Right atrium auricular region (tissue), 2 donors: ENCODE measurements at regions not wholly inside any gene's neighbourhood (a gene's known extent, or its start where the extent isn't known, plus 50 kb on each side); places are given as distances from the start of the nearest gene placed in this dataset.
"Not testable (repeated sequence)": the region's sequence is repeated elsewhere in the genome, so short reads cannot be mapped to it uniquely, and the experiment has no call there.

ENCODE experiments used
- DNase-seq: peaks from one replicate; pipeline ENCODE4 v3.0.0-alpha.2; 2019; ENCODE audit warnings: low spot score
- H3K27ac ChIP-seq, 2 donors: fragments of 200-600 bp; sonication (generic); 1 replicate in 1 of 2; 2 replicates in 1 of 2; pipeline ENCODE4 v1.5.1; 2016 to 2019
- H3K27me3 ChIP-seq, 2 donors: fragments of 200-600 bp; sonication (generic); one replicate each; pipeline versions ENCODE4 v1.5.1 to v1.6.0; 2017 to 2019
- H3K36me3 ChIP-seq: fragments of 200-600 bp; sonication (generic); one replicate; pipeline ENCODE4 v1.5.1; 2016
- H3K4me1 ChIP-seq, 2 donors: fragments of 200-600 bp; sonication (generic); one replicate each; pipeline versions ENCODE4 v1.5.1 to v1.6.0; 2017 to 2019
- H3K4me3 ChIP-seq, 2 donors: fragments of 200-600 bp; sonication (generic); 1 replicate in 1 of 2; 2 replicates in 1 of 2; pipeline ENCODE4 v1.5.1; 2017 to 2019; ENCODE audit warnings: mild to moderate bottlenecking in 1 of 2, moderate library complexity in 1 of 2
- H3K9me3 ChIP-seq, 2 donors: fragments of 200-600 bp; sonication (generic); one replicate each; pipeline ENCODE4 v1.5.1; 2019
- TF ChIP-seq, protein P1 (sequence below), 2 donors: fragments of 200-600 bp; sonication (generic); IDR thresholded peaks; one replicate each; pipeline ENCODE4 v1.5.1; 2019; ENCODE audit warnings: antibody characterized with exemption in 2 of 2

DNA sequence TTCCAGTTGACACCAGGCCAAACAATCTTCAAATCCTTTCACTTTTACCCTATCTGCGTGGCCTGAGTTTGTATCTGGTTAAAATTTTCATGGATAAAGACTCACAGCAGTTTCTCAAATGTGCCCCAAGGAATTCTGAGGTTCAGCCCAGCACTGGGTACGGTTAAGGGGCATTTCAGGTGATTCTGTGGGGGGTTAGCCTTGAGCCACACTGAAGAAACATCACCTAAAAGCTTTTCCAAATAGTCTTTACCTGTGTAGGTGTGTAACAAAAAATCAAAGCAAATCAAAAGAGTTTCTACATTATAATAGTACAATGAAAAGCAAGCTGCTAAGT, 83.8 kb upstream of the DNAJC1 start:
- Histone ChIP-seq H3K9me3 (no peaks in the 10 kb centered on the region), H3K4me3 (no peak overlapping the region), H3K27ac (peak overlapping the region; percentile 33 to 67)

DNA sequence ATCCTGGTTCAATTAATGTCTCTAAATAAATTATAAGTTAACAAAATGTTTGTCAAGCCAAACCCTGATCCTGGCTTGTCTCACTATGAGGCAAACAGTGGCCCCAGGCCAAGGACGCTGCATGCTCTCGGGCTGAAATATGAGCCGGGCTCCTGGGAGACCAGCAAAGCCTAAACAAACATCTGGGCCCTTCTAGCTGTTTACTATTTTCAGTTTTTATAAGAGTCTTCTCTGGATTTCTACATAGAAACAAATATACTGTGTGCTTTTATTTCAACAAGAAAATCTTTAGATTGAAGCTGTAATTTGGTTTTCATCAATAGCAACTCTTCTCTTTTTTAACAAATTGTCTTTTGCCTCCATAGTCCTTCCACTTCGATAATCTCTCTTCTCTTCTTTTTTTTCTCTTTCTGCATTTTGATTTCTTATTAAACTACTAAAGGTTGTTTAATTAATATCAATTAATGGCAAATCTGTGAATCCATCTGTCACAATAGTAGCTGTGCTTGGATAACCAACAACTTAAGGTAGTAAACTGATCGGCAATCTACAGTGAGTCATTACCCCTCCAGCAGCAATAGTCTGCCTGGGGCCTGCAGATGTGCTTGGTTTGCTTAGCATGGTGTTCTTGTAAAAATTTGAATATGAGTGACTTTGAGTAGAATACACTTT, 83.3 kb upstream of the DNAJC1 start:
- peak overlapping the region; percentile 33 to 67 for H3K27ac ChIP-seq
- no peaks in the 10 kb centered on the region for H3K27me3 ChIP-seq
- H3K36me3 ChIP-seq, result no peaks in the 10 kb centered on the region
- DNase-seq, result peak; percentile 84
- H3K4me1 ChIP-seq, result peaks cover 0 to 6% of the 10 kb centered on the region in 2 donors
- no peak overlapping the region for H3K4me3 ChIP-seq
- H3K9me3 ChIP-seq, result no peaks in the 10 kb centered on the region
- TF ChIP-seq, protein P1, sequence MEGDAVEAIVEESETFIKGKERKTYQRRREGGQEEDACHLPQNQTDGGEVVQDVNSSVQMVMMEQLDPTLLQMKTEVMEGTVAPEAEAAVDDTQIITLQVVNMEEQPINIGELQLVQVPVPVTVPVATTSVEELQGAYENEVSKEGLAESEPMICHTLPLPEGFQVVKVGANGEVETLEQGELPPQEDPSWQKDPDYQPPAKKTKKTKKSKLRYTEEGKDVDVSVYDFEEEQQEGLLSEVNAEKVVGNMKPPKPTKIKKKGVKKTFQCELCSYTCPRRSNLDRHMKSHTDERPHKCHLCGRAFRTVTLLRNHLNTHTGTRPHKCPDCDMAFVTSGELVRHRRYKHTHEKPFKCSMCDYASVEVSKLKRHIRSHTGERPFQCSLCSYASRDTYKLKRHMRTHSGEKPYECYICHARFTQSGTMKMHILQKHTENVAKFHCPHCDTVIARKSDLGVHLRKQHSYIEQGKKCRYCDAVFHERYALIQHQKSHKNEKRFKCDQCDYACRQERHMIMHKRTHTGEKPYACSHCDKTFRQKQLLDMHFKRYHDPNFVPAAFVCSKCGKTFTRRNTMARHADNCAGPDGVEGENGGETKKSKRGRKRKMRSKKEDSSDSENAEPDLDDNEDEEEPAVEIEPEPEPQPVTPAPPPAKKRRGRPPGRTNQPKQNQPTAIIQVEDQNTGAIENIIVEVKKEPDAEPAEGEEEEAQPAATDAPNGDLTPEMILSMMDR (IDR thresholded peaks at IDR 0.05), result no peak

More for the DNA sequence above, 83.8 kb upstream of the DNAJC1 start:
- TF ChIP-seq, protein P1 (IDR thresholded peaks at IDR 0.05), result no peak
- no peak for DNase-seq
- no peaks in the 10 kb centered on the region for H3K36me3 ChIP-seq
- no peaks in the 10 kb centered on the region for H3K27me3 ChIP-seq
- peaks cover 0 to 6% of the 10 kb centered on the region in 2 donors for H3K4me1 ChIP-seq

DNA sequence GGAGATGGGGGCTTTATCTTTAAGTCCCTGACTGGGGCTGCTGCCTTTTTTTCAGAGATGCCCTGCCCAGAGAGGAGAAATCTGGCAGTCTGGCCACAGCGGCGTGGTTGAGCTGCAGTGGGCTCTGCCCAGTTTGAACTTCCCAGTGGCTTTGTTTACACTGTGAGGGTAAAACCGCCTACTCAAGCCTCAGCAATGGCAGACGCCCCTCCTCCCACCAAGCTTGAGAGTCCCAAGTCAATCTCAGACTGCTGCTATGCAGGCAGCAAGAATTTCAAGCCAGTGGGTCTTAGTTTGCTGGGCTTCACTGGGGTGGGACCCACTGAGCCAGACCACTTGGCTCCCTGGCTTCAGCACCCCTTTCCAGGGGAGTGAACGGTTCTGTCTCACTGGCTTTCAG, 76.4 kb upstream of the DNAJC1 start:
- not testable (repeated sequence) for DNase-seq, H3K36me3 ChIP-seq, H3K27ac ChIP-seq, H3K4me1 ChIP-seq, H3K4me3 ChIP-seq, H3K27me3 ChIP-seq, H3K9me3 ChIP-seq

DNA sequence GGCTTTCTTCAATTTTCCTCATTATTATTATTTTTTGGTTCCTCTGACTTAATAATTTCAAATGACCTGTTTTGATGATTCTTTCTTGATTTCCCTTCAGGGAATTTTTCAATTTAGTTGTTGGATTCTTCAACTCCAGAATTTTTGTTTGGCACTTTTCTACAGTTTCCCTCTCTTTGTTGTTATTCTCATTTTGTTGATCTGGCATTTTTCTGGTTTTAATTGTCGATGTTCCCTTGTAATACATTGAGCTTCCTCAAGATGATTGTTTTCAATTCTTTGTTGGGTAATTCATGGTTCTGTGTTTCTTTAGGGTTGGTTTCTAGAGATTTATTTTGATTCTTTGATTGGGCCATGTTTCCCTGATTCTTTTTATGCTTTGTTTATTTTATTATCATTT, 67.8 kb upstream of the DNAJC1 start:
- Histone ChIP-seq H3K36me3 (no peaks in the 10 kb centered on the region), H3K4me1 (no peaks in the 10 kb centered on the region), H3K4me3 (no peak overlapping the region), H3K27ac (no peak overlapping the region), H3K27me3 (no peaks in the 10 kb centered on the region), H3K9me3 (peaks cover 8 to 30% of the 10 kb centered on the region in 2 donors)
- TF ChIP-seq, protein P1 (IDR thresholded peaks at IDR 0.05), result no peak
- no peak for DNase-seq

DNA sequence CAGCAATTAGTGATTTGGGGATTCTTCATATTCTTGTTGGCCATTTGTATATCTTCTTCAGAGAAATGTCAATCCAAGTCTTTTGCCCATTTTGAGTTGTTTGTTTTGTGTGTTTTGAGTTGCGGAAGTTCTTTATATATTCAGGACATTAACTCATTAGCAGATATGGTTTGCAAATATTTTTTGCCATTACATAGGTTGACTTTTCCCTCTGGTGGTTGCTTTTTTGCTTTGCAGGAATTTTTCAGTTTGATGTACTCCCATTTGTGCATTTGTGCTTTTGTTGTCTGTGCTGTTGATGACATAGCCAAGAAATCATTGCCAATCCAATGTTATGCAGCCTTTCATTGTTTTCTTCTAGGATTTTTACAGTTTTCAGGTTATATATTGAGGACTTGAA, 63.6 kb upstream of the DNAJC1 start:
- Histone ChIP-seq H3K27me3 (no peaks in the 10 kb centered on the region), H3K4me1 (no peaks in the 10 kb centered on the region)
- TF ChIP-seq, protein P1 (IDR thresholded peaks at IDR 0.05), result no peak

DNA sequence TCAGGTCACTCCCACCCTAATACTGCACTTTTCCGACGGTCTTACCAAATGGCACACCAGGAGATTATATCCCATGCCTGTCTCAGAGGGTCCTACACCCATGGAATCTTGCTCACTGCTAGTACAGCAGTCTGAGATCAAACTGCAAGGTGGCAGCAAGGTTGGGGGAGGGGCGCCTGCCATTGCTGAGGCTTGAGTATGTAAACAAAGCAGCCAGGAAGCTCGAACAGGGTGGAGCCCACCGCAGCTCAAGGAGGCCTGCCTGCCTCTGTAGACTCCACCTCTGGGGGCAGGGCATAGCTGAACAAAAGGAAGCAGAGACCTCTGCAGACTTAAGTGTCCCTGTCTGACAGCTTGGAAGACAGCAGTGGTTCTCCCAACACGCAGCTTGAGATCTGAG, 57.5 kb upstream of the DNAJC1 start:
- not testable (repeated sequence) for H3K4me1 ChIP-seq, H3K36me3 ChIP-seq, H3K4me3 ChIP-seq, H3K27me3 ChIP-seq, H3K27ac ChIP-seq, DNase-seq, H3K9me3 ChIP-seq

More for the DNA sequence above, 63.6 kb upstream of the DNAJC1 start:
- no peak overlapping the region for H3K4me3 ChIP-seq
- peaks cover 8 to 26% of the 10 kb centered on the region in 2 donors for H3K9me3 ChIP-seq
- no peak for DNase-seq
- H3K27ac ChIP-seq, result no peak overlapping the region
- H3K36me3 ChIP-seq, result no peaks in the 10 kb centered on the region

DNA sequence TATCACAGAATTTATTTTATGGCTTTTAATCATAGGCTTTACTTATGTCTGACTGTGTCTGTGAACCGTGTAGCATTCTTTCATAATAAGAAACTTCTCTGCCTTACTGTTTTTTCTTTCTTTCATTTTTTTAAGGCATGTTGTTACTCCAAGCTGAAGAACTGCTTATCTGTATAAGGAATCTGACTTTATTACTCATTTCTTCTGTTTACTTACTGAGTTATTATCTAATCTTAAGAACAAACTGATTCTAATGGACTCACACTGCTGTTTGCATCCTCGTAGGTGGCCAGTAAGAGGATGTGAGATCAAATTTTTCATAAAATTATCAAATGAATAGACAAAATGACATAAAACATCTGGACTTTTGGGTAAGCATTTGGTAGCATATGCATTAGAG, 54.7 kb upstream of the DNAJC1 start:
- Histone ChIP-seq H3K27me3 (no peaks in the 10 kb centered on the region), H3K36me3 (no peaks in the 10 kb centered on the region), H3K27ac (no peak overlapping the region), H3K9me3 (no peaks in the 10 kb centered on the region), H3K4me1 (no peaks in the 10 kb centered on the region), H3K4me3 (no peak overlapping the region)
- TF ChIP-seq, protein P1 (IDR thresholded peaks at IDR 0.05), result no peak
- DNase-seq, result no peak
